Gastrocnemius medialis (tissue), 4 donors: ENCODE measurements at regions not wholly inside any gene's neighbourhood (a gene's known extent, or its start where the extent isn't known, plus 50 kb on each side); places are given as distances from the start of the nearest gene placed in this dataset.
"Not testable (repeated sequence)": the region's sequence is repeated elsewhere in the genome, so short reads cannot be mapped to it uniquely, and the experiment has no call there.

ENCODE experiments used
- POLR2A ChIP-seq, 2 donors: fragments of 450-650 bp; IDR thresholded peaks; one replicate each; pipeline ENCODE4 v1.6.1; 2017; ENCODE audit warnings: antibody characterized with exemption in 2 of 2, mild to moderate bottlenecking in 2 of 2, moderate library complexity in 2 of 2
- TF ChIP-seq, protein P1 (sequence below), 5 experiments: fragments of 450-650 bp in 3 of 5; fragments of 200-600 bp in 2 of 5; sonication (generic) in 2 of 5; IDR thresholded peaks in 4 of 5; conservative IDR thresholded peaks in 1 of 5; 1 replicate in 4 of 5; 2 replicates in 1 of 5; pipeline ENCODE4 v1.5.1; 2016 to 2019; ENCODE audit warnings: antibody characterized with exemption in 5 of 5, mild to moderate bottlenecking in 3 of 5, moderate library complexity in 3 of 5

DNA sequence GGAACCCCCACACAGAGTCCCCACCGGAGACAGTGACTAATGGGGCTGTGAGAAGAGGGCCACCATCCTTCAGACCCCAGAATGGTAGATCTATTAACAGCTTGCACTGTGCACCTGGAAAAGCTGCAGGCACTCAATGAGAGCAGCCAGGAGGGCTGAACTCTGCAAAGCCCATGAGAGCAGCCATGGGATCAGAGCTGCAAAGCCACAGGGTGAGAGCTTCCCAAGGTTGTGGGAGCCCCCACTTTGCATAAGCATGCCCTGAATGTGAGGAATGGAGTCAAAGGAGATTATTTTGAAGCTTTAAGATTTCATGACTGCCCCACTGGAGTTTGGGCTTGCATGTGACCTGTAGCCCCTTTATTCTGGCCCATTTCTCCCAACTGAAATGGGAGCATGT, 500.9 kb downstream of the GOLGA6L6 start:
- TF ChIP-seq, protein P1, sequence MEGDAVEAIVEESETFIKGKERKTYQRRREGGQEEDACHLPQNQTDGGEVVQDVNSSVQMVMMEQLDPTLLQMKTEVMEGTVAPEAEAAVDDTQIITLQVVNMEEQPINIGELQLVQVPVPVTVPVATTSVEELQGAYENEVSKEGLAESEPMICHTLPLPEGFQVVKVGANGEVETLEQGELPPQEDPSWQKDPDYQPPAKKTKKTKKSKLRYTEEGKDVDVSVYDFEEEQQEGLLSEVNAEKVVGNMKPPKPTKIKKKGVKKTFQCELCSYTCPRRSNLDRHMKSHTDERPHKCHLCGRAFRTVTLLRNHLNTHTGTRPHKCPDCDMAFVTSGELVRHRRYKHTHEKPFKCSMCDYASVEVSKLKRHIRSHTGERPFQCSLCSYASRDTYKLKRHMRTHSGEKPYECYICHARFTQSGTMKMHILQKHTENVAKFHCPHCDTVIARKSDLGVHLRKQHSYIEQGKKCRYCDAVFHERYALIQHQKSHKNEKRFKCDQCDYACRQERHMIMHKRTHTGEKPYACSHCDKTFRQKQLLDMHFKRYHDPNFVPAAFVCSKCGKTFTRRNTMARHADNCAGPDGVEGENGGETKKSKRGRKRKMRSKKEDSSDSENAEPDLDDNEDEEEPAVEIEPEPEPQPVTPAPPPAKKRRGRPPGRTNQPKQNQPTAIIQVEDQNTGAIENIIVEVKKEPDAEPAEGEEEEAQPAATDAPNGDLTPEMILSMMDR (IDR thresholded peaks at IDR 0.05 in 4 of 5, conservative IDR thresholded peaks at IDR 0.05 in 1 of 5): not testable (repeated sequence)
- TF ChIP-seq POLR2A (IDR thresholded peaks at IDR 0.05): not testable (repeated sequence)
